GM12801 (cell line): ENCODE measurements at regions not wholly inside any gene's neighbourhood (a gene's known extent, or its start where the extent isn't known, plus 50 kb on each side); places are given as distances from the start of the nearest gene placed in this dataset.

Experiments used
- TF ChIP-seq, protein P1 (sequence below): IDR thresholded peaks from one replicate; pipeline ENCODE4 v1.5.1; 2011; ENCODE audit warnings: control low read depth; ENCODE audit not compliant: insufficient read length; ENCODE audit errors: extremely low read depth

DNA sequence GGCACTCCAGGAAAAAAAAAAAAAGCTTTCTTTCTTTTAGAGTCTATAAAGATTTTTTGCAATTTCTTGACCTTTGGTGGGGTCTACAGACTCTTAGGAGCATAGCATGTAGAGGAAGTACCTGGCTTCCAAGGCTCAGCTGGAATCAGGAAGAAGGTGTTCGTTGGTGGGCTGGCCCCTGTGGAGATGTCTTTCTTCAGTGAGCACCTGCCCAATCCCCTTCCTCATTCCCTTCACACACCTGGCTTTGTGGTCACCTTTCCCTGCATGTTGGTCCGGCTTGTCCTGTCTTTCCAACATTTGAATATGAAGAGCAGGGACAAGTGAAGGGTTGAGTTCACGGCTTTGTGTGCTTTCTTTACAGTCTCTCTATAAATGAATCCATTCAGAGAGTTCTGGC lies 352.4 kb downstream of the HAPSTR1 start:
- TF ChIP-seq, protein P1, sequence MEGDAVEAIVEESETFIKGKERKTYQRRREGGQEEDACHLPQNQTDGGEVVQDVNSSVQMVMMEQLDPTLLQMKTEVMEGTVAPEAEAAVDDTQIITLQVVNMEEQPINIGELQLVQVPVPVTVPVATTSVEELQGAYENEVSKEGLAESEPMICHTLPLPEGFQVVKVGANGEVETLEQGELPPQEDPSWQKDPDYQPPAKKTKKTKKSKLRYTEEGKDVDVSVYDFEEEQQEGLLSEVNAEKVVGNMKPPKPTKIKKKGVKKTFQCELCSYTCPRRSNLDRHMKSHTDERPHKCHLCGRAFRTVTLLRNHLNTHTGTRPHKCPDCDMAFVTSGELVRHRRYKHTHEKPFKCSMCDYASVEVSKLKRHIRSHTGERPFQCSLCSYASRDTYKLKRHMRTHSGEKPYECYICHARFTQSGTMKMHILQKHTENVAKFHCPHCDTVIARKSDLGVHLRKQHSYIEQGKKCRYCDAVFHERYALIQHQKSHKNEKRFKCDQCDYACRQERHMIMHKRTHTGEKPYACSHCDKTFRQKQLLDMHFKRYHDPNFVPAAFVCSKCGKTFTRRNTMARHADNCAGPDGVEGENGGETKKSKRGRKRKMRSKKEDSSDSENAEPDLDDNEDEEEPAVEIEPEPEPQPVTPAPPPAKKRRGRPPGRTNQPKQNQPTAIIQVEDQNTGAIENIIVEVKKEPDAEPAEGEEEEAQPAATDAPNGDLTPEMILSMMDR: no peak

DNA sequence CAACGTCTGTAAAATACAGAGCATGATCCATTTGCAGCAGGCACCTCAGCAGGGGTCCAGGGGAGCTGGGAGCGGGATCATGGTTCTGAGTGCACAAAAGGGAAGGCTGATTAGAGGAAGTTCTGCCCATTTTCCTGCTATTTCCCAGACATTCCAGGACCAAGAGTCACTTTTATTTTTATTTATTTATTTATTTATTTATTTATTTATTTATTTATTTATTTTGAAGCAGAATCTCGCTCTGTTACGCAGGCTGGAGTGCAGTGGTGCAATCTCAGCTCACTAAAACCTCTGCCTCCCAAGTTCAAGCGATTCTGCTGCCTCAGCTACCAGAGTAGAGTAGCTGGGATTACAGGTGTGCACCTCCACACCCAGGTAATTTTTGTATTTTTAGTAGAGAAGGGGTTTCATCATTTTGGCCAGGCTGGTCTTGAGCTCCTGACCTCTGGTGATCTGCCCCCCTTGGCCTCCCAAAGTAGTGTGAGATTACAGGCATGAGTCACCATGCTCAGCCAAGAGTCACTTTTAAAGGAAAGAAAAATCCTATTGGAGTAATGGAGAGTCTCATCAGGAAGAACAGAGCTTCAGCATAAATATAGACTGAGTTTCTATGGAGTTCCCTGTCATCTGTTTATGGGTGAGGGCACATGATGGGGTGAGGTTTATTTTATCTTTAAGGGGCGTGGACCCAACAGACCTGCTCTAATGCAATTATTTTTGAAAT lies 355.2 kb downstream of the HAPSTR1 start:
- TF ChIP-seq, protein P1: no peak

DNA sequence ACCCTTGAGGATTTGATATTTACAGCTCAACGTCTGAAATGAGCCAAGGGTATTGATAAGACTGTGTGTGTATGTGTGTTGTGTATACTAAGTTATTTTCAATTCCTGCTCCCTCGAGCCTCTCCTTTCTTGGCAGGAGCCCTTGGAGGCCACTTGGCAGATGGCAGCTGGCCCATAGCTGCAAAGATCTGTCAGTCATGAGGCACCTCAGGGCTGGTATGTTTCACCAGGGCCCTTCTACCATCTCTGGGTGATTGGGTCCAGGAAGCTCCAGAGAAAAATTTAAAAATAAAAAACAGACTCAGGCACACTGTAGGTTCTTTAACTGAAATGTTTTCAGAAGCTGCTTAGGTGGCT lies 355.7 kb downstream of the HAPSTR1 start:
- TF ChIP-seq, protein P1: no peak

DNA sequence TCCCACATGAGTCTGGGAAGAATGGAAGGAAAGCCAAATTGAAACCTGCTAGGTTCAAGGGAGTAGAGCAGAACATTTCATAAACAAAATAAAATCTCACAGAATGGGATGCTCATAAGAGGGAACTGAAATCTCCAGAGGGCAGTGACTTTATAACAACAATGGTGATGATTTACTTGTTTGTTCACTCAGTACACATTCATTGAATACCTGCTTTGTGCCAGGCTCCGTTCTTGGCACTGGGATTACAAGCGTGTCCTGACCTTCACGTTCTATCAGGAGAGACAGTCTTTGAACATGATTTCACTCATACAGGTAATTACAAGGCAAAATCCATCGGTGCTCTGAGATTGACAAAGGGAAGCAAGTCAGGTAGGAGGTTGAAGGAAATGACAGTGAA lies 356.3 kb downstream of the HAPSTR1 start:
- TF ChIP-seq, protein P1: no peak

DNA sequence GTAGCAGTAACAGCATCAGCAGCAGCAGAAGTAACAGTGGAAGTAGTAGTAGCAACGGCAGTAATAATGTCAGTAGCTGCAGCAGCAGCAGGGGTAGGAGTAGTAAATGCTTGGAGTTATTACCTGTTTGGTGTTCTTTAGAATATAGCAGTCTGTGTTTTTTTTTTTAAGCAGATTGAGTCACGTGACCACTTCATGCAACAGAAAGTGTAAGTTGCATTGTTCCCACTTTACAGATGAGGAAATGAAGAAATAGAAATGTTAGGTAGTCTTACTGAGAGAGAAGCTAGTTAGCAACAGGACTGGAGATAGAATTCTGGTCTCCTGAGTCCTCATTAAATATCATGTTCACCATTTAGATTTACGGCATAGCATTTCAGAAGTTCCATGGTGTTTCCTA lies 358.2 kb downstream of the HAPSTR1 start:
- TF ChIP-seq, protein P1: no peak

DNA sequence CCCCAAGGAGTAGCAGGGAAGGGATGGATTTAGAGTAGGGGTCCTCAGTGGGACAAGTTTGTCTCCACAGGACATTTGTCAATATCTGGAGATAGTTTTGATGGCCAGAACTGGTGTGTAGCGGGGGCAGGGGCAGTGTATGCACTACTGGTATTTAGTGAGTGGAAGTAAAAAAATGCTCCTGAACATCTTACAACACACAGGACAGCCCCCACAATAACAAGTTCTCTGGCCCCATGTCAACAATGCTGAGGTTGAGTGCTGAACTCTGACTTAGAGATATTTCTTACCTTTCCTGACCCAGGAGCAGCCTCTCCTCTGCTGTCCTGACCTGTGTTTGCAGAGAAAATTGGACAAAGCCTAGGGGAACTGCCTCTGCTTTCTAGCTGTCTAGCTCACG lies 365.8 kb downstream of the HAPSTR1 start:
- TF ChIP-seq, protein P1: no peak

DNA sequence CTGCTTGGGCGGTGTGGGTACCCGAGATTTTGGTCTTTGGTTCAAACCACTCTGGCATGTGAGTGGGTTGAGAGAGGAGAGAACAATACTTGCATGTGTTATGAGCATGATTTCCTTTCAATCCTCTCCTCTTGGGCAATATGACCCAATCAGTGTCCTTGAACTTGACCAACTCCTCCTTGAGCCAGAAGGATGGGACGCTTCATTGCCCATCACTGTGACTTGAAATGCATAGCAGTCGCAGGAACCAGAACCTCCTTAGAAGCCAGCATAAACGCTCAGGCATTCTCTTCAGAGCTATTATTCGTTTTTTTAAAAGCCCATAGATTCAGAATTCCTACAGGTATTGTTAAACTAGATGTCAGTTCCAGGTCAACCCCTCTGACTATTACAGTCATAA lies 367.4 kb downstream of the HAPSTR1 start:
- TF ChIP-seq, protein P1: no peak

DNA sequence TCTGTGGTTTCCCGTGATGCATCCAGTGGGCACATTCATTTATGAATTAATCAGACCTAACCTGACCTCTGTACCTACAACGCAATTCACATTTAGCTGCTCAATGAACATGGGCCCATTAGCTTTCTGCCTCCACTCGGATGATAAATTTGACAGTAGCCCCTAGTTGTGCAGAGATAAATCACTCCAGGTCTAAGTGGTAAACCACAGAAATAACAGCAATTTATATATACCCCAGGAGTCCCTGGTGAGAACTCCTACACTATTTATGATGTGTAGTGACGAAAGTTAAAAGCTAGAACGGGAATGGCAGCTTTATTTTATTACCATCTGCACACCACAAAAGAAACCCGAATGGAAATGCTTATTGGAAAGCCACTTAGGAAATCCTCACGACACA lies 371.5 kb downstream of the HAPSTR1 start:
- TF ChIP-seq, protein P1: no peak
